SJSA1 (cell line): ENCODE measurements at regions not wholly inside any gene's neighbourhood (a gene's known extent, or its start where the extent isn't known, plus 50 kb on each side); places are given as distances from the start of the nearest gene placed in this dataset.

ENCODE experiments used
- DNase-seq, 2 experiments: peaks; one replicate each; pipeline ENCODE4 v3.0.0-alpha.2; 2015 to 2020; ENCODE audit warnings: low spot score in 2 of 2, low read depth in 1 of 2
- H3K27ac ChIP-seq: fragments of 250-450 bp; sonication (Bioruptor Pico); 2 replicates; pipeline ENCODE4 v1.5.1; 2020; ENCODE audit warnings: mild to moderate bottlenecking, moderate library complexity
- H3K27me3 ChIP-seq: fragments of 250-450 bp; sonication (Bioruptor Pico); replicated peaks from 2 replicates; pipeline ENCODE4 v1.5.1; 2020; ENCODE audit warnings: mild to moderate bottlenecking, moderate library complexity
- H3K36me3 ChIP-seq: fragments of 250-450 bp; sonication (Bioruptor Pico); 2 replicates; pipeline ENCODE4 v1.5.1; 2020; ENCODE audit warnings: mild to moderate bottlenecking
- H3K4me1 ChIP-seq: fragments of 250-450 bp; sonication (Bioruptor Pico); replicated peaks from 2 replicates; pipeline ENCODE4 v1.6.1; 2021; ENCODE audit warnings: mild to moderate bottlenecking
- H3K4me3 ChIP-seq: fragments of 250-450 bp; sonication (Bioruptor Pico); 2 replicates; pipeline ENCODE4 v1.5.1; 2020; ENCODE audit warnings: mild to moderate bottlenecking
- H3K9me3 ChIP-seq: fragments of 250-450 bp; sonication (Bioruptor Pico); replicated peaks from 2 replicates; pipeline ENCODE4 v1.5.1; 2020; ENCODE audit warnings: mild to moderate bottlenecking

DNA sequence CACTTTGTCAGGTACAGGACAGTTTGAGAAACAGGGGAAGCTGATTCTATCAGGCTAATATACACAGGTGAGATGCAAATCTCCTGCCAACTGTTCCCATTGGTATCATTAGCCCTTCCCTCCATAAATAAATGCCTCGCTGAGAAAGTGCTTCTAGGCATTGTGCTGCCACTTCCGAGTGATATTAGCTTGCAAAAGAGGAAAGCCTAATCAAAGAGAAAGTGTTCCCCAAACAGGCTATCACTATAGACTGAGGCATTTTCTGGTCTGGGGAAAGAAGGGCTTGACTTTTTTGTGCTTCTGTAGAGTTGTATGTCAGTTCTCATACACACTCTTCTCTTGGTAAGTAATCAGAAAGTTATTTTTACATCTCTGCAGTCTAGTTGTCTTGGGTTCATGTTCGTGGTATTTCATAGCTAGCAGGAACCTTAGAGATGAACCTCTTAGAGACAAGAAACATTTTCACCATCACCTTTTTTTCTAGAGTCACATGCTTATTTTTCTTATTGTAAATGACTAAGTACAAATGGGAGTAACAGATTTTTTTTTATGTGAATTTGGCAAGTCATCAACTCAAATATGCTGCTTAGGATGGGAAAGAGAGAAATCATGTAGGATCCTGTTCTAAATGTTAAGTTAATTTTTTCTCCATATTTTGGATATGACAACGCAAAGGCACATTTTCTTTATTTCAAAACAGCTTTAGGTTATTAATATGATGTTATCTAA is 1009.8 kb downstream of the ADGRL3 start:
- no peaks in the 10 kb centered on the region for H3K4me1 ChIP-seq
- no peaks in the 10 kb centered on the region for H3K36me3 ChIP-seq
- H3K9me3 ChIP-seq, result peaks cover 13% of the 10 kb centered on the region
- H3K4me3 ChIP-seq, result no peak overlapping the region
- no peaks in the 10 kb centered on the region for H3K27me3 ChIP-seq
- H3K27ac ChIP-seq, result no peak overlapping the region
- DNase-seq, result no peak

GRCh38 chr4:62208921-62209320 is 1008.8 kb downstream of the ADGRL3 start:
- H3K36me3 ChIP-seq, result no peaks in the 10 kb centered on the region
- no peak overlapping the region for H3K4me3 ChIP-seq
- no peak for DNase-seq
- peaks cover 10% of the 10 kb centered on the region; the same call in 1 of the 2 replicates for H3K9me3 ChIP-seq
- no peaks in the 10 kb centered on the region for H3K27me3 ChIP-seq
- no peaks in the 10 kb centered on the region for H3K4me1 ChIP-seq
- no peak overlapping the region for H3K27ac ChIP-seq

DNA sequence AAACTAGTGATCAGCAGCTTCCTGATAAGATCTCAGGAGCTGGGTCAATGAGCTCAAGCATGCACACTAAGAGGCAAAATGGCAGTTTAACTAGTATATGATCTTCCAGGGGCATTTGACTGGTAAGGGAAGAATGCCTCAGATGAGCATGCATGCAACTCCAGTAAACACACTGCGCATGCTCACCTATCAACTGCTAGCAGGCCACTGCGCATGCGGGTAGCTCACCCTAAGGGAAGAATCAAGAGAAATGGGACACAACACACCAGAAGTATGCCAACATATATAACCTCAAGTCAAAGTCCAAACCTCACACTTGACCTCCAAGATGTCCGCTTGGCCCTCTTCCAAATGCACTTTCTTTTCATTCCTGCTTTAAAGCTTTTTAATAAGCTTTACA is 1004.0 kb downstream of the ADGRL3 start:
- H3K9me3 ChIP-seq, result peaks cover 9% of the 10 kb centered on the region; the same call in 1 of the 2 replicates

DNA sequence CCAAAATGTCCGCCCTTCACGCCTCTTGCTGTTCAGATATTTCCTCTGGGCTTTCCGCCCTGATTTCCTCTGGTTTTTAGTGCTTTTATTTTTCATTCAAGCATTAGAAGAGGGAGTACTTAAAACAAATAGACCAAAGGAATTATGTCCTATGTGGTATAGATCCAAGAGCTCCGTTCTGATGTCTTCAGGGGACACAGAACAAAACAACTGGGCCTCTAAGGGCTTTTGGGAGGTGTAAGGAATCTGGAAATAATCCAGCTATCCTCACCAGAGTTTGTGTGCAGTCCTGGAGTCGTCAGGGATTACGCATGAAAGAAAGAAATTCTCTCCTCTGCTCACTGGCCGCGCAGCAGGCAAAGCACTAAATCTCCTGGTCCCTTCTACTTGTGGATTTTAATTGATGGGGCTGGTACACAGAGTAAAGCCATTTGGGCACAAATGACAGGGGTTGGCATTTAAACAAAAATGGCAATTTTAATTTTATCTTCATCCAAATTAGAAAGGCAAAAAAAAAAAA is 999.2 kb downstream of the ADGRL3 start:
- Histone ChIP-seq H3K9me3 (0 out of 2 replicates have a peak, but pooled peaks cover 7% of the 10 kb centered on the region), H3K36me3 (no peaks in the 10 kb centered on the region), H3K27ac (no peak overlapping the region), H3K4me3 (no peak overlapping the region), H3K27me3 (no peaks in the 10 kb centered on the region), H3K4me1 (no peaks in the 10 kb centered on the region)
- DNase-seq, result no peak

More for the DNA sequence above, 1004.0 kb downstream of the ADGRL3 start:
- Histone ChIP-seq H3K4me1 (no peaks in the 10 kb centered on the region), H3K27me3 (no peaks in the 10 kb centered on the region), H3K4me3 (no peak overlapping the region), H3K27ac (no peak overlapping the region), H3K36me3 (no peaks in the 10 kb centered on the region)
- DNase-seq, result no peak

DNA sequence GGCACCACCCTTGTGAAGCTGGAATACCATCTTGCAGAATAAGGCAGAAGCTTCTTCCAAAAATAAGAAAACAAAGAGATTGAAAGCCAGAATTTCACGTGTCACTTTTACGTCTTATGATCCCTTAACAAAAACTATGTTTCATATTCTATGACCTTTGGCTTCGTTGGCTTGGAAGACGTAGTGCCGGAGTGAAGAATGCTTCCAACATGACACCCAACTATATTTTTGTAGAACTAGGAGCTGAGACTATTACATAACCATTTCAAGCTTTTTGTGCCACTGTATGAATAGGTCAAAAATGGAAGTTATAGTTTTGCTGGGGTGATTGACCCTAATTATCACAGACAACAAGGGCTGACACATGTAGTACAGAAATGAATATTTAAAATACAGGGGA is 996.2 kb downstream of the ADGRL3 start:
- no peak for DNase-seq

DNA sequence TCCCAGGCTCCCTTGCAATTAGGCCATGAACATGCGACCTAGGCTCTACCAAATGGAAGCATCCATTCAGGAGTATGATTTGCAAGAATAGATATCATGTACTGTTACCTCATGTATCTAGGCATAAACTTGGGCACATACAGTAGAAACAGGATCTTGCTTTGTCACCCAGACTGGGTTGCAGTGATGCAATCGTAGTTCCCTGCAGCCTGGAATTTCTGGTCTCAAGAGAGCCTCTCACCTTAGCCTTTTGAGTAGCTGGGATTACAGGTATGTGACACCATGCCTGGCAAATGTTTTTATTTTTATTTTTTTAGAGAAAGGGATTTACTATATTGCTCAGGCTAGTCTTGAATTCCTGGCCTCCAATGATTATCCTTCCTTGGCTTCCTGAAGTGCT is 994.2 kb downstream of the ADGRL3 start:
- H3K4me3 ChIP-seq, result no peak overlapping the region
- H3K4me1 ChIP-seq, result no peaks in the 10 kb centered on the region
- H3K9me3 ChIP-seq, result peaks cover 7% of the 10 kb centered on the region; the same call in 1 of the 2 replicates
- H3K36me3 ChIP-seq, result no peaks in the 10 kb centered on the region
- no peak overlapping the region for H3K27ac ChIP-seq
- no peaks in the 10 kb centered on the region for H3K27me3 ChIP-seq
- DNase-seq, result no peak

More for the DNA sequence above, 996.2 kb downstream of the ADGRL3 start:
- Histone ChIP-seq H3K4me3 (no peak overlapping the region), H3K36me3 (no peaks in the 10 kb centered on the region), H3K27me3 (no peaks in the 10 kb centered on the region), H3K4me1 (no peaks in the 10 kb centered on the region), H3K9me3 (0 out of 2 replicates have a peak, but pooled peaks cover 7% of the 10 kb centered on the region), H3K27ac (no peak overlapping the region)

DNA sequence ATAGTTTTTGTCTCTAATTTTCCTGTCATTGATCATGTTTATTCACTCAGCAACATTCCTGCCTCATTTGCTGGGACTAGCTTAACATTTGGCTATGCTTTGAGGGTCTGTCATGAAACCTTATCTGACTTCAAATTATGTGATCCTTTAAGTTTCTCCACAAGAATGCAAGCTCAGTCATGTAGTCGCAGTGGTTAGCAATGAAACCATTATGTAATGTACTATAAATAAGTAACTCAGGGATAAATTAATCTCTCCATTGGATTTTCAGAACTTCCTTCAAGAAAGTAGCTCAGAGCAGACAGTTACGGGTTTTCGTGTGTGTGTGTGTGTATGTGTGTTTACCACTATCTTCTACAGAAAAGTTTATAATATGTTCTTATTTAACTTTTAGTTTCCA is 993.6 kb downstream of the ADGRL3 start:
- H3K9me3 ChIP-seq, result peaks cover 5% of the 10 kb centered on the region; the same call in 1 of the 2 replicates
- H3K4me3 ChIP-seq, result no peak overlapping the region
- H3K27me3 ChIP-seq, result no peaks in the 10 kb centered on the region
- H3K36me3 ChIP-seq, result no peaks in the 10 kb centered on the region
- no peak overlapping the region for H3K27ac ChIP-seq
- no peak for DNase-seq
- H3K4me1 ChIP-seq, result no peaks in the 10 kb centered on the region

DNA sequence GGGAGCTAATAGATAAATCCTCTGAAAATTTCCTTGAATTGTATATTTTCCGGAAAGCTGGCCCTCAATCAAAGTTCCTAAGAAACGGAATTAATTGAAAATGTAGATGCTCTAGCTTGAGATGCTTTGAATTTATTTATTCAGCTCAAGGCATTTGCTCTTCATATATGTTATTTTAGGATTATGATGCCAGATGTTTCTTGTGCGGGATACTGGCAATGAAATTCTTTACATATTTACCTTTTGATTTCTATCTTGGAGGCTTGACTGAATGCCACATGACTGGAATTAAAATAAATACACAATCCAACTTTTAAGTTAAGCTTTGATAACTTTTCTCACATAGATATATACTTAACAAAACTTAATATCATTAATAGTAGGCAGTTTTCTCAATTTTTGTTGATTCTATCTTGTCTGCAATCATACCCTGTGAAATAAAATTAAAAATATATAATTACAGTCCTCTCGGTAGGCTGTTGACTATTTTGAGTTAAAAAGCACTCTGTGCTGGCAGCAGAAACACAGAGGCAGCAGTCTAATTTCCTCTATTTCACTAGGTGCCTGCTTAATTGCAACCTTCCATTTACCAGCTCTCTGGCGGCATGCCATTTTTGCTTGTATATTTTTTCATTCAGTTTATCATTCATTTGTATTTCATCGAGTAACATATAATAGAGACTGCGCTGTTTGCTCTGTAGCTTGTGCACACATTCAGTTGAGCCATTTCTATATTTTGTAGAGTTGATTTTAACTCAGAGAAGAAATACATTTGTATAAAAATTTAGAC is 991.5 kb downstream of the ADGRL3 start:
- Histone ChIP-seq H3K27me3 (no peaks in the 10 kb centered on the region), H3K27ac (no peak overlapping the region), H3K9me3 (peaks cover 5% of the 10 kb centered on the region; the same call in 1 of the 2 replicates), H3K4me3 (no peak overlapping the region), H3K4me1 (no peaks in the 10 kb centered on the region), H3K36me3 (no peaks in the 10 kb centered on the region)
- DNase-seq, result no peak

DNA sequence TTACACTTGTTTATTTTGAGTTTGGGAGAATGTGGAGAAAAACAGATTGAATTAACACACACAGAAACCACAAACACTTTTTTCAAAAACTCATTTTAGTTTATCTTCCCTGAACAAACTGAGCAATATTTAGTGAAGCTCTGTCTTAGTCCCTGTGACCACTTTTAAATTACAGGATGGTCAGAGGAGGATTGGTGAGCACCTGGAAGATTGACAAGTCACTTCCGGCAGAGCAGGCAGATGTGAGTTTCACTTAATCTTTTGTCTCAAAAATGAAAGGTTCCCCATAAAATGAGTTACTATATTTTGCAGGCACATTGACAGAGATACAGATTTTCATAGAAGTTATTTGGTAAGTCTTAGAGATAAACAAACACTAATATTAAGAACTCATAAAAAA is 970.1 kb downstream of the ADGRL3 start:
- H3K36me3 ChIP-seq, result no peaks in the 10 kb centered on the region

DNA sequence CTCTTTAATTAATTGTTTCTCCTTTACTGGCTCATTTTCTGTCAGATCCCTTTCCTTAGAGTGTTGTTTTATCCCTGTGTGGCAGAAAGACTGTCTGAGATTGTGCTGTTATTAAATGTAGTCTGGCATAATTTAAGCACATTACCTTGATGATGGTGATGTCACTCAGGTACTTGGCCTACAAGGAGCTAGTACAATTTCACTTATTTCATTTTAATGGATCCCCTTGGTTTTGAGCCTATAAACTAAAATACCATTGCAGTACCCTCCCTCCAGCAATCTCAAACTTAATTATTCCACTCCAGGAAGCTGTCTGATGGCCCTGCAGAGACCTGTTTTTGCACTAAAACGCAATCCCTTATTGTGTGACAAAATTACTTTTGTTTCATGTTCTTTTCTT is 968.6 kb downstream of the ADGRL3 start:
- no peaks in the 10 kb centered on the region for H3K36me3 ChIP-seq
- H3K9me3 ChIP-seq, result peaks cover 4% of the 10 kb centered on the region; the same call in 1 of the 2 replicates
- H3K4me3 ChIP-seq, result no peak overlapping the region
- no peaks in the 10 kb centered on the region for H3K4me1 ChIP-seq
- H3K27ac ChIP-seq, result no peak overlapping the region
- DNase-seq, result no peak
- H3K27me3 ChIP-seq, result no peaks in the 10 kb centered on the region

More for the DNA sequence above, 970.1 kb downstream of the ADGRL3 start:
- Histone ChIP-seq H3K4me1 (no peaks in the 10 kb centered on the region), H3K27me3 (no peaks in the 10 kb centered on the region), H3K4me3 (no peak overlapping the region), H3K27ac (no peak overlapping the region), H3K9me3 (peaks cover 5% of the 10 kb centered on the region; the same call in 1 of the 2 replicates)
- no peak for DNase-seq

GRCh38 chr4:62162606-62163005 is 962.5 kb downstream of the ADGRL3 start:
- no peaks in the 10 kb centered on the region for H3K27me3 ChIP-seq
- H3K4me1 ChIP-seq, result no peaks in the 10 kb centered on the region
- no peak overlapping the region for H3K4me3 ChIP-seq
- H3K9me3 ChIP-seq, result no peaks in the 10 kb centered on the region; the same call in 1 of the 2 replicates
- no peak for DNase-seq
- no peak overlapping the region for H3K27ac ChIP-seq
- no peaks in the 10 kb centered on the region for H3K36me3 ChIP-seq

DNA sequence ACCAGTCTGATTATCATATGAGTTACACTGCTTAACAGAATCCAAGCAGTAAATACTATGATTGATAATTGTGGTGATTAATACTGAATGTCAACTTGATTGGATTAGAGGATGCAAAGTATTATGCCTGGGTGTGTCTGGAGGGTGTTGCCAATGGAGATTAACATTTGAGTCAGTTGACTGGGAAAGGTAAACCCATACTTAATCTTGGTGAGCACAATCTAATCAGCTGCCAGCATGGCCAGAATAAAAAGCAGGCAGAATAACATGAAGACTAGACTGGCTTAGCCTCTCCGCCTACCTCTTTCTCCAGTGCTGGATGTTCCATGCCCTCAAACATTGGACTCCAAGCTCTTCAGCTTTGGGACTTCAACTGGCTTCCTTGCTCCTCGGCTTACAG is 961.3 kb downstream of the ADGRL3 start:
- no peaks in the 10 kb centered on the region for H3K36me3 ChIP-seq
- no peaks in the 10 kb centered on the region for H3K27me3 ChIP-seq
- H3K4me1 ChIP-seq, result no peaks in the 10 kb centered on the region
- no peak for DNase-seq
- H3K27ac ChIP-seq, result no peak overlapping the region
- no peak overlapping the region for H3K4me3 ChIP-seq
- no peaks in the 10 kb centered on the region; the same call in 1 of the 2 replicates for H3K9me3 ChIP-seq

DNA sequence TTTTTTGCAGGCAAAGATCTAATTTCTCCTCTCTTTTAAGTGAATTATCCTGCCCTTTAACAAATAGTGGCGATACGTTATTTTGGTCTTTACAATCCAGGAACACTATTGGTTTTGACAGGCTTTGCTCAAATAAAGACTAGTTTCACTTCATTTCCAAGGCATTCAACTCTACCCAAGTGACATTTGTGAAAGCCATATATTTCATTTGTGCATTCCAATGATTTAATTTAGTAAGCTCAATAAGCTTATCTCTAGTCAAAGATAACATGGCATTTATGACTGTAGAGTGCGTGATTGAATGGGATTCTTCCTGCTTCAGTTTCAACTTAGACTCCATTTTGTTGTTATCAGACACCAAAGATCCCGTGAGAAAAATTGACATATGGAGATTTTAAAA is 959.8 kb downstream of the ADGRL3 start:
- no peaks in the 10 kb centered on the region; the same call in 1 of the 2 replicates for H3K9me3 ChIP-seq
- H3K27ac ChIP-seq, result no peak overlapping the region
- no peaks in the 10 kb centered on the region for H3K4me1 ChIP-seq
- DNase-seq, result no peak
- H3K4me3 ChIP-seq, result no peak overlapping the region
- no peaks in the 10 kb centered on the region for H3K27me3 ChIP-seq
- no peaks in the 10 kb centered on the region for H3K36me3 ChIP-seq

DNA sequence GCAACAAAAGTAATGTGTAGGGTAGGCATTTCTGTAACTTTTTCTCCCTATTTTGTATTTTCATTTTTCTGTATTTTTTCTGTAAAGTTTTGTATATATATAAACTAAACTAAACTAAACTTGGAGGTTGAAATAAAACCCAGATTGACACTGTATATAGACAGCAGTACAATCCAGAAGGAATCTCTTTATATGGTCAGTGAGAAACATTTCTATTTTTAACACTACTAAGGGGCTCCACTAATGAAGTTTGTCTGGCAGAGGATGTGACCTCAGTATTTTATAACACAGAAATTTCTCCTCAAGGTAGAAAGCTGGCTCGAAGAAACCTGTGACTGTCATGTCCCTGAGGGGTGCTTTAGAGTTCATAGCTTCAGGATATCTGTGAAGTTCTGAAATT is 959.2 kb downstream of the ADGRL3 start:
- no peaks in the 10 kb centered on the region for H3K36me3 ChIP-seq
- no peak for DNase-seq
- H3K9me3 ChIP-seq, result no peaks in the 10 kb centered on the region; the same call in 1 of the 2 replicates
- H3K4me3 ChIP-seq, result no peak overlapping the region
- H3K27me3 ChIP-seq, result no peaks in the 10 kb centered on the region
- H3K4me1 ChIP-seq, result no peaks in the 10 kb centered on the region
- no peak overlapping the region for H3K27ac ChIP-seq
